HEK293T (cell line): ENCODE measurements at regions not wholly inside any gene's neighbourhood (a gene's known extent, or its start where the extent isn't known, plus 50 kb on each side); places are given as distances from the start of the nearest gene placed in this dataset.

ENCODE experiments used
- CTCF ChIA-PET: fragments of 350-600 bp; formaldehyde crosslinking; extraction: SDS; loops from one replicate; lab custom pipeline; 2021; ENCODE audit warnings: antibody characterized with exemption, inconsistent platforms; lab: Yijun Ruan, JAX
- POLR2A ChIA-PET: fragments of 350-600 bp; formaldehyde crosslinking; extraction: SDS; loops from one replicate; lab custom pipeline; 2020; ENCODE audit warnings: antibody characterized with exemption, inconsistent platforms; lab: Yijun Ruan, JAX
- DNase-seq: peaks from one replicate; pipeline ENCODE4 v3.0.0; 2012; ENCODE audit warnings: mixed read lengths; ENCODE audit errors: extremely low spot score
- ARNT ChIP-seq: fragments of 450-650 bp; IDR thresholded peaks from 2 replicates; pipeline ENCODE4 v1.6.1; 2017; ENCODE audit warnings: mild to moderate bottlenecking
- BHLHE40 ChIP-seq: fragments of 450-650 bp; IDR thresholded peaks from 2 replicates; pipeline ENCODE4 v1.6.1; 2016; ENCODE audit warnings: mild to moderate bottlenecking, moderate library complexity, borderline replicate concordance
- CTBP1 ChIP-seq: fragments of 450-650 bp; IDR thresholded peaks from 2 replicates; pipeline ENCODE4 v1.6.1; 2016; ENCODE audit warnings: borderline replicate concordance
- ELF4 ChIP-seq: fragments of 450-650 bp; IDR thresholded peaks from 2 replicates; pipeline ENCODE4 v1.6.1; 2017; ENCODE audit warnings: antibody characterized with exemption
- FOXA1 ChIP-seq: fragments of 450-650 bp; IDR thresholded peaks from 2 replicates; pipeline ENCODE4 v1.6.1; 2016; ENCODE audit warnings: mild to moderate bottlenecking
- FOXK2 ChIP-seq: fragments of 450-650 bp; IDR thresholded peaks from 2 replicates; pipeline ENCODE4 v1.6.1; 2016; ENCODE audit warnings: mild to moderate bottlenecking
- FOXM1 ChIP-seq: fragments of 450-650 bp; IDR thresholded peaks from 2 replicates; pipeline ENCODE4 v1.6.1; 2017; ENCODE audit warnings: mild to moderate bottlenecking, borderline replicate concordance
- HDGF ChIP-seq: fragments of 450-650 bp; IDR thresholded peaks from 2 replicates; pipeline ENCODE4 v1.6.1; 2017; ENCODE audit warnings: antibody characterized with exemption, borderline replicate concordance
- L3MBTL2 ChIP-seq: fragments of 450-650 bp; conservative IDR thresholded peaks from 2 replicates; pipeline ENCODE4 v1.6.1; 2016; ENCODE audit warnings: mild to moderate bottlenecking
- LEF1 ChIP-seq: fragments of 450-650 bp; IDR thresholded peaks from 2 replicates; pipeline ENCODE4 v1.6.1; 2017; ENCODE audit warnings: mild to moderate bottlenecking, borderline replicate concordance
- NFRKB ChIP-seq: fragments of 450-650 bp; IDR thresholded peaks from 2 replicates; pipeline ENCODE4 v1.6.1; 2016; ENCODE audit warnings: mild to moderate bottlenecking, moderate library complexity
- SP1 ChIP-seq: fragments of 450-650 bp; IDR thresholded peaks from 2 replicates; pipeline ENCODE4 v1.6.1; 2017
- SUZ12 ChIP-seq: fragments of 450-650 bp; IDR thresholded peaks from 2 replicates; pipeline ENCODE4 v1.6.1; 2016; ENCODE audit warnings: mild to moderate bottlenecking
- TARDBP ChIP-seq: fragments of 450-650 bp; IDR thresholded peaks from 2 replicates; pipeline ENCODE4 v1.6.1; 2016
- ZNF384 ChIP-seq: fragments of 450-650 bp; IDR thresholded peaks from 2 replicates; pipeline ENCODE4 v1.6.1; 2016
- TF ChIP-seq, protein P1 (sequence below): fragments of 450-650 bp; IDR thresholded peaks from 2 replicates; pipeline ENCODE4 v1.6.1; 2016

DNA sequence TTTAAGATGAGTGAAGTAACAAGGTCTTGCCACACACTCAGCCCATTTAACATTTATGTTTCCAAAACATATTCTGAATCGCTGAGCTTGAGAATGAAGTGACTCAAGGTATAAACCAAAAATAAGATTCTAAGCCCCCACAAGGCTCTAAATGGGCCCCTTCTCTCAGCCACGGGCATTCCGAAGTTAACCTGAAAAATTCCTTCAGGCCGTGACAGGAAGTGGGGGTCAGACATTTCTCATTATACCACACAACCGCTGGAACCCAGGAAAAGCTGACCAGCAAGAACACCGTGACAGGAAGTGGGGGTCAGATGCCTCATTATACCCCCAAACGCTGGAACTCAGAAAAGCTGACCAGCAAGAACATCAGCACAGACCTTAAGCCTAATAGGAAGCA, 247.9 kb downstream of the ERMARD start:
- ChIA-PET CTCF (no interaction called here), POLR2A (no interaction called here)
- DNase-seq: no peak
- TF ChIP-seq SUZ12 (no peak), L3MBTL2 (no peak), ARNT (no peak), LEF1 (no peak), BHLHE40 (no peak), FOXM1 (no peak), FOXK2 (no peak), FOXA1 (no peak), HDGF (no peak), NFRKB (no peak)
- TF ChIP-seq, protein P1, sequence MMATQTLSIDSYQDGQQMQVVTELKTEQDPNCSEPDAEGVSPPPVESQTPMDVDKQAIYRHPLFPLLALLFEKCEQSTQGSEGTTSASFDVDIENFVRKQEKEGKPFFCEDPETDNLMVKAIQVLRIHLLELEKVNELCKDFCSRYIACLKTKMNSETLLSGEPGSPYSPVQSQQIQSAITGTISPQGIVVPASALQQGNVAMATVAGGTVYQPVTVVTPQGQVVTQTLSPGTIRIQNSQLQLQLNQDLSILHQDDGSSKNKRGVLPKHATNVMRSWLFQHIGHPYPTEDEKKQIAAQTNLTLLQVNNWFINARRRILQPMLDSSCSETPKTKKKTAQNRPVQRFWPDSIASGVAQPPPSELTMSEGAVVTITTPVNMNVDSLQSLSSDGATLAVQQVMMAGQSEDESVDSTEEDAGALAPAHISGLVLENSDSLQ: no peak

DNA sequence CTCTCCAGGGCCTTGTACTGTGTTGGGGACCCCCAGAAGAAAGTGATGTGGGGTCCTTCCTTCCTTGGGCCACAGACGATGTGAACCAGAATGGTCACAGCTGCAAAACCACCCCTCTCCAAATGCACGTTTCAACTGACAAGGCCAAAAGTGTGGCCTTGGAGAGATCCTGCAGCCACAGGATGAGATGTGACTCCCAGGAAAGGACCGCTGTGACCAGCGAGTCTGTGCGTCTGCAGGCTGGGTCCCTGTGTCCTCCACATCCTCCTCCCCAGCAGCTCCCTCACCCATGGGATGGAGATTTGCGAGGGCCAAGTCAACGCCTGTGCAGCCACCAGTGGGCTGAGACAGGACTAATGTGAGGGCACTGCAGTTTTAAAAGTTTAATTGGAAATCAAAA, 247.0 kb downstream of the ERMARD start:
- POLR2A ChIA-PET: no interaction called here
- CTCF ChIA-PET: interaction anchor here (0.6 kb wide), 1 partner anchor 37 kb away, joined by 5 read pairs; no protein-coding TSS in a partner anchor
- TF ChIP-seq ZNF384 (no peak), ELF4 (no peak), ARNT (no peak), HDGF (no peak), BHLHE40 (no peak), SUZ12 (no peak), FOXM1 (no peak), FOXK2 (no peak), L3MBTL2 (no peak), NFRKB (no peak), FOXA1 (no peak), SP1 (no peak), TARDBP (no peak), CTBP1 (no peak), LEF1 (no peak)
- TF ChIP-seq, protein P1: no peak
- DNase-seq: no peak

DNA sequence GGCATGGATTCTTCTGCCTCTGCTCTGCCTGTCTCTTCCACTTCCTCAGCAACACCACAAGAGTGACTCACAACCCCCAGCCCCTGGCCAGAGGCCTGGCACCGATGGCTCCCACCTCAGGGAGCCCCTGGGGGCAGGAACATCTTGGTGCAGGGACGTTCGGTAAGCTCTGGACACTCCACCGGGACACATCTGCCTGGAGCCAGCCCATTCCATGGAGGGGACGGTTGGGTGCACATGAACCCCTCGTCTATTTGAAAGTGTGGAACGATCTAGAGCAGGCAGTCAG, 246.5 kb downstream of the ERMARD start:
- ChIA-PET CTCF (interaction anchor here (0.6 kb wide), 1 partner anchor 36 kb away, joined by 5 read pairs; no protein-coding TSS in a partner anchor), POLR2A (no interaction called here)
- no peak for DNase-seq
- TF ChIP-seq ELF4 (no peak), ZNF384 (no peak), FOXK2 (no peak), FOXA1 (no peak), LEF1 (no peak), CTBP1 (no peak), L3MBTL2 (no peak), ARNT (no peak), SP1 (no peak), HDGF (no peak), NFRKB (no peak)
- TF ChIP-seq, protein P1: no peak

DNA sequence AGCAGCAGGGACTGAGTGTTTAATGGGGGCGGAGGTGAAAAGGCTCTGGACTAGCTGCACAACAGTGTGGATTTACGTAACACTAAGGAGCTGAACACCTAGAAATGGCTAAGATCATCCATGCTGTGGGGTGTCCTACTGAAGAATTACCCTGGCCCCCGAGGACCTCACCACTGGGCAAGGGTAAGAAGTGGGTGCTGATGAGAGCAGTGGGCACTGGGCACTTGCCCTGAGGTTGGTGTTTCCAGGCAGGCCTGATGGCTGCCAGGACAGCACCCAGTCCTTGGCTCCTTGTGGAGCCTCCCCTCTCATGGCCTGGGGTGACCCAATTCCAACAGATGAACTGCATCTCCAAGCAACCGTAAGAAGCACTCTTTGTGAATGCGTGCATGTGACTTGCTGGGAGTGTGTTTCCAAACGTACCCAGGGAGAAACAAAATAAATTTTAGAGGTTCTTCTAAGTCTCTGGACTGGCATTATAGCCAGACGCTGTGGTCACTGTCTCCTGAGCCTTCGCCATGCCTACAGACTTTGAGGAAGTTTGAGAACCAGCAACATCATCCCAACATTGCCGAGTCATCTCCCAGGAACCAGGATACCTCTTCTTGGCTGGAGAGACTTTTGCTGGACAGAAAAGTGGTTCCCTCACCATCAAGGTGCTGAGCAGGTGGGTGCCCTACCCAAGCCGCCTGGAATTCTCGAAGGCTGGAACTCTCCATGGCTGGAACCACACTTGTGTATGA, 245.9 kb downstream of the ERMARD start:
- no peak for DNase-seq
- no peak for TF ChIP-seq ARNT
- TF ChIP-seq CTBP1: no peak
- TF ChIP-seq FOXM1: no peak
- TF ChIP-seq NFRKB: no peak
- no peak for TF ChIP-seq FOXA1
- TF ChIP-seq LEF1: no peak
- no peak for TF ChIP-seq L3MBTL2
- TF ChIP-seq TARDBP: no peak
- no peak for TF ChIP-seq SP1
- no peak for TF ChIP-seq FOXK2
- ChIA-PET CTCF (interaction anchor here (0.6 kb wide), 1 partner anchor 36 kb away, joined by 5 read pairs; no protein-coding TSS in a partner anchor), POLR2A (no interaction called here)

DNA sequence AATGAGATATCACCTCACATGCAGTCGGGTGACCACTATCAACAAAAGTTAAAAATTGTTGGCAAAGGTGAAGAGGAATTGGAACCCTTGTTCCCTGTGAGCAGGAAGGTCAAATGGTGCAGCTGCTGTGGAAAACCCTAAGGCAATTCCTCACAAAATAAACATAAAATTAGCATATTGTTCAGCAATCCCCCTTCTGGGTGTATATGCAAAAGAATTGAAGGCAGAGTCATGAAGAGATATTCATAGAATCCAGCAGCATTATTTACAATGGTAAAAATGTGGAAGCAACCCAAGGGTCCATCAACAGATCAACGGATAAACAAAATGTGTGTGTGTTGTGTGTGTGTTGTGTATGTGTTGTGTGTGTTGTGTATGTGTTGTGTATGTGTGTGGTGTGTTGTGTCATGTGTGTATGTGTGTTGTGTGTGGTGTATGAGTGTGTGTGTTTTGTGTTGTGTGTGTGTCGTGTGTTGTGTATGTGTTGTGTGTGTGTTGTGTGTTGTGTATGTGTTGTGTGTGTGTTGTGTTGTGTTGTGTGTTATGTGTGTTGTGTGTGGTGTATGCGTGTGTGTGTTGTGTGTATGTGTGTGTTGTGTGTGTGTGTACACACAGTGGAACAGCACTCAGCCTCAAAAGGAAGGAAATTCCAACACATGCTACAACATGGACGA, 245.1 kb downstream of the ERMARD start:
- POLR2A ChIA-PET: no interaction called here
- no peak for DNase-seq
- CTCF ChIA-PET: no interaction called here
- TF ChIP-seq FOXM1 (no peak), FOXA1 (no peak), BHLHE40 (no peak), NFRKB (no peak), SUZ12 (no peak), ARNT (no peak), SP1 (no peak), TARDBP (no peak), L3MBTL2 (no peak), HDGF (no peak), ZNF384 (no peak), LEF1 (no peak), CTBP1 (no peak), FOXK2 (no peak), ELF4 (no peak)
- TF ChIP-seq, protein P1: no peak
